Activated CD4-positive, alpha-beta T cell treated with anti-CD3 and anti-CD28 coated beads, Interleukin-2, amount 50 U/mL, for 1 hour (primary cell): ENCODE measurements at regions not wholly inside any gene's neighbourhood (a gene's known extent, or its start where the extent isn't known, plus 50 kb on each side); places are given as distances from the start of the nearest gene placed in this dataset.
"Not testable (repeated sequence)": the region's sequence is repeated elsewhere in the genome, so short reads cannot be mapped to it uniquely, and the experiment has no call there.

Experiments
- DNase-seq: peaks from one replicate; pipeline ENCODE4 v3.0.0-alpha.2; 2020

DNA sequence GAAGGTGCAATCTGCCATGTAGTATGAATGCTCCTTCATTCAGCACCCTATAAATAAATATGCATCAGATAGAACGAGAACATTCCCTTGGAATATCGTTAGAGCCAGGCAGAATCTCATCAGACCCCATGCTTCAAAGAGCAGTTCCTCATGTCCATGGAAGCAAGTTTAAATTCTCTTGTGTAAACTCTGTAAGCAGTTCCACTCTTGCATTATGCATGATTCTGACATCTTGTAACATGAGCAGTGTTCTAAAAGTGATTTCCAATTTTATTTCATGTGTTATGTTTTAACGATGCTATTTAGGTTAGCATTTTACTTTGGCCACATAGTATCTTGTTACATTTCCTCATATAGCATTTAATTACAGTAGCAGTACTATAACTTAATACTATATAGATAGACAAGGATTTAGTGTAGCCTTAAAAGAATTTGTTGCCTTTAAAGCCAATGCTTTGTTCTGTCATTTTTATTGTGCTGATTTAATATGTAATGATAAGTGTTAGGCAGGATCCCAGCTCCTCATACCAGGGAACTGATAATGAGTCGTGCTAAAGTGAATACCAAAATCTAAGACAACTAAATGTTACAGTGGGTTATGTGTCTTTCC lies 161.2 kb upstream of the NECTIN3 start:
- DNase-seq: no peak

DNA sequence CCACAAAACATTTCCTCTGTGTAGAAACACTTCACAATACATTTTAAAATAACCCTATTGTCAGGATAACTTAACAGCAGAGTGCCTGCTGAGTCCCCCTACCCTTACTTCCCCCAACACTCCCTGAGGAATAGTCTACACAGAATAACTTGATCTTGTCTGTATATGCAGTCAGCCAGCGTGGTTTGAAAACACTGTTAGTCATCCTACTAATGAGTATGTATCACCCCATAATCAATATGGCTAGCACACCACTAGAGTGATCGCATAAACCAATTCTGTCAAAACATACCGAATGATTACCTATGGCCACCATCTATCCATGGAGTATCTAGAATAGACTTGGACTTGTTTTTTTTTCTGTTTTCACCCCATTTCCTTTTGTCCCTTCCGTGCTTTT lies 152.7 kb upstream of the NECTIN3 start:
- no peak for DNase-seq

DNA sequence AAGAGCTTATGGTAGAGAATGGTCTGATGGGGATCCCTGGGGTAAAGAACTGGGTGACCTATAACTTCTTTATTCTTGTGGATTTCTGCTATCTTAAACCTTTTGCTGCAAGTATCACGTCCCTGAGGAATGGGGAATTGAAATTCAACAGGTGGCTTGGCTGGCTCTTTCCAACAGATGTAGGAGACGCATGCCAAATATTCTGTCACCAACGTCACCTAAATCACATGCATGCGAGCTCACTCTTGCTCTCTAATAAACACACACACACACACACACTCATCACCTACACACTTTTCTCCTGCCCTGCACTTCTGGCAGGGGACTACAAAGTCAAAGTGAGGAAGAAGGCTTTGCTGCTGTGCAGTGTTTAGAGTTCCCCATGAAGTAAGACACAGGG lies 145.8 kb upstream of the NECTIN3 start:
- DNase-seq: no peak

DNA sequence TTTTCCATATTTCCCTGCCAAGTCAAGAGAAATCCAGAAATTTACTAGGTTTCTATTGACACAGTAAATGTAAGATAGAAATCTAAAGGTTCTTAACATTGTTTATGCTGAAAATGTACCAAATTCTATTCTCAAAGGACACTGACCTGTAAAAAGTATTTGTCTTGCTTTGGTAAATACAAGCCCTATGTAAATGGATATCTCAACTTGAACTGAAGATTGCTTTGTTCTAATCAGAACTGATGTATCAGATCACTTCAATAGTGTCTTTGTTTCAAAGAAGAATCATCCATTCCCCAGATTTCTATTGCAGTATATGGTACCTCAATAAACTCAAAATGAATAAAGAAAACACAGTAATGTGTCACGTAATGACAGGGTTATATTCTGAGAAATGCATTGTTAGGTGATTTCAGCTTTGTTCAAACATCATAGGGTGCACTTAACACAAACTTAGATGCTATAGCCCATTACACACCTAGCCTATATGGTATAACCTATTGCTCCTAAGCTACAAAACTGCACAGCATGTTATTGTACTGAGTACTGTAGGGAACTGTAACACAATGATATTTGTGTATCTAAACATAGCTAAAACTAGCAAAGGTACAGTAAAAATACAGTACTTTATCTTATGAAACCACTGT lies 143.5 kb upstream of the NECTIN3 start:
- no peak for DNase-seq

DNA sequence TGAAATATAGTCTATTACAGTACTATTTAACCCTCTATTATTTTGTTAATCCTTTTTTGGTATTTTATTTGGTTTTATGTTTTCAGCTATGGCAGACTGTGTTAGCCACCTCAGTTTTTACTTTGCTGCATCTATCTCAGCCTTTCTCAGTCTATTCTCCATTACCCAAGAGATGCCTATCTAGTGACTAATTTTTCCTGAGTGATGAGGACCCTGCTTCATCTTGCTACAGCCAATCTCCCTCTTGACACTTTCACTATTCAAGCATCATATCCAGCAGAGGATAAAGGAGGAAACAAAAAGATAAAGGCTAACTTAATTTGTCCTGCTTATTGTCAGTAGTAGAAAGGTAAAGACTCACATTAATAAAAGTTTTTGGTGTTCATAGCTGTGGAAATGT lies 141.8 kb upstream of the NECTIN3 start:
- no peak for DNase-seq

DNA sequence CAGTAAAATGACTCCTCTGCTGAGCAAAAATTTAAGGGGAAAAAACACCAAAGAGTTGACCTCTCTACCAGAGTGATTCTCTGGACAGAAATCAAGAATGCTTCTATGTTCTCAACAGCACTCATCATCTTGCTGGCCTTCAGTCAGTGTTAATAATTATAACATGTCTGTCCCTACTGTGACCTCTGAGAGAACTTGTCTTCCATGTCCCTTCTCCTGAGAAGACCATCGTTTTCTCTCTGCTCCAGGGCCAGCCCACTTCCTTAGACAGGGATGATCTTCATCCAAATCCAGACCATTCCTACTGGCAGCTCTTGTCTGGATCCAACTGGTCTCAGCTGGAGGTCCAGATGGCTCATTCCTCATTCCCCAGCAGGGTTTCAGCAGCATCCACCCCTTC lies 139.0 kb upstream of the NECTIN3 start:
- no peak for DNase-seq

DNA sequence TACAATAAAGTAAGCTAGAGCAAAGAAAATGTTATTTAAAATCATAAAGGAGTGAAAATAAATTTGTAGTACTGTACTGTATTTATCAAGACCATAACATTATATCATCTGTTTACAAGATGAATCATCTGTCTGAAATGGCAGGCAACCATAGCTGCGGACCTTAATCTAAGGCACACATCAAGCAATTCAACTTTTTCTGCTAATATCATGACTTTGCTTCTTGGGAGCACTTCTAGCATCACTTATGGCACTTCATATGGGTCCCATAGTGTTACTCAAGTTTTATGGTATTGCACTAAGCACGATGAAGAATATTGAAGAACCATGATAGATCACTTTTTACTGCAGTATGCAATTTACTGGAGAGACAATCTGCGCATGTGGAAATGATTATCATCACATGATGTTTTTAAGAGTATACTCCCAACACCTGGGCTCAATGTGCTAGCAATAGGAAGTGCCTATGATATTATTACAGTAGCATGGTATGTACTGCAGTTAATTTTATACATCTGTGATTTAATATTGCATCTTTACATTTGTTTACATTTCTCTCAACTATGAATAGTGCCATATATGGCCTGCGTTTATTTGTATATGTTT lies 137.7 kb upstream of the NECTIN3 start:
- no peak for DNase-seq

DNA sequence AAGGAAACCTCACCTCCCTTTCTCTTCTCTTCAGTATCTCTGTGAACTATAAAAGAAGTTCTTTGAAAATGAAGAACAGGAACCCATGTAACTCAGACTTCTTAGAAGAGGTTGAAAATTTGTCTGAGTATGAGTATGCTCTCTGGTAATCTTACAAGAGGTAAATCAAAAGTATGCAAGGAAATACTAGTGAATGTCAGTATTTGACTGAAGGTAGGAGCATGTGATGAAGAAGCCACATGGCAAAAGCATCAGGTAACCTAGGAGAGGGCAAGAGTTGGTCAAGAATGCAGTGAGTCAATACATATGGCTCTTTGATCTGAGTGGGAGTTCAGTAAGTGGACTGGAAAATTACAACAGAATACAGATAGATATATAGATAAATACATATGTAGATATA lies 133.0 kb upstream of the NECTIN3 start:
- DNase-seq: no peak

DNA sequence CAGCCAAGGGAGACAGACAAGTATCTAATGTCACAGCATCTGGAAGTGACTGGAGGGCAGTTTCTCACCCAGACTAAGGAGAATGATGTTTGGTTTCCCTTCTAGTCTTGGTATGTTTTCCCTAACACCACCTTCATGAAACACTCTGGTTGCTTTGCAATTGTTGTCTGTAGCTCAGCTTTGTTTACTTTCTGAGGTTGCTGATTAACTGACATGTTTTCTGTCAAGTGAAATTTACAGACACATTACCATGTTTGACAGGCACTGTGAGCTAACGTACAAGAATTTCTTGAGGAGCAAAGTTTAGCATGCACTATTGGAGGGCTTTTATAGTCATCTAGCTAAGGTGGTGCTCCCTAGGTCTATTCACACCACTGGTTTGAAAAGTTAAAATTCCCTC lies 131.6 kb upstream of the NECTIN3 start:
- no peak for DNase-seq

DNA sequence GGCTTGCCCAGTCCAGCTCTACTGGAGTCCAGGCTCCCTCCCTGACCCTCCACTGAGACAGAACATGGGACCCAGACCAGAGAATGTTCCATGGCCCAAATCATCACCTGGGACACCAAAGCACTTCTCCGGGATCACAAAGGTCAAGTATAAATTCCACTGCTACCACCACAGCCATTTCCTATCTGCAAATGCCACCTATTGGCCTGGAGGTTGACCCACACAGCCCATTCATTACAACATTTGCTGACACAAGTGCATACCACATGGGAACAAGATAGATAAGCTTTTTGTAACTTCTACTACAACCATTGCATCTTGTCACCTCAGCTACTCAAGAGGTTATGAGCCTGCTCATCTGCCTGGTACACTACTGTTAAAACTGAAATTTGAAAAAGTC lies 126.8 kb upstream of the NECTIN3 start:
- DNase-seq: no peak

DNA sequence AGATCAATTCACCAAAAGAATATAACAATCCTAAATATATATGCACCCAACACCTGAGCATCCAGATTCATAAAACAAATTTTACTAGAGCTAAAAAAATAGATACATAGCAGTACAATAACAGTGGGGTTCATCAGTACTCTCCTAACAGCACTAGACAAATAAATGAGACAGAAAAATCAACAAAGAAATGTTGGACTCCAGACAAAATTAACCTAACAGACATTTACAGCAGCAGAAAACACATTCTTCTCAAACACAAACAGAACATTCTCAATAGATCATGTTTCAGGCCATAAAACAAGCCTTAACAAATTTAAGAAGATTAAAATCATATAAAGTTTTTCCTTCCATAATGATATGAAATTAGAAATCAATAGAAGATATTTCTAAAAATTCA lies 124.8 kb upstream of the NECTIN3 start:
- no peak for DNase-seq

DNA sequence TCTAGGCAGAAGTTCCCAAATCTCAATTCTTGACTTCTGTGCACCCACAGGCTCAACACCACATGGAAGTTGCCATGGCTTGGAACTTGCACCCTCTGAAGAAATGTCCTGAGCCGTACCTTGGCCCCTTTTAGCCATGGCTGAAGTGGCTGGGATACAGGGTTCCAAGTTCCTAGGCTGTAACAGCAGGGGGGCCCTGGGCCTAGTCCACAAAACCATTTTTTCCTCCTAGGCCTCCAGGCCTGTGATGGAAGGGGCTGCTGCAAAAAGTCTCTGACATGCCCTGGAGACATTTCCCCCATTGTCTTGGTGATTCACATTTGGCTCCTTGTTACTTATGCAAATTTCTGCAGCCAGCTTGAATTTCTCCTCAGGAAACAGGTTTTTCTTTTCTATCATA lies 122.4 kb upstream of the NECTIN3 start:
- DNase-seq: not testable (repeated sequence)

DNA sequence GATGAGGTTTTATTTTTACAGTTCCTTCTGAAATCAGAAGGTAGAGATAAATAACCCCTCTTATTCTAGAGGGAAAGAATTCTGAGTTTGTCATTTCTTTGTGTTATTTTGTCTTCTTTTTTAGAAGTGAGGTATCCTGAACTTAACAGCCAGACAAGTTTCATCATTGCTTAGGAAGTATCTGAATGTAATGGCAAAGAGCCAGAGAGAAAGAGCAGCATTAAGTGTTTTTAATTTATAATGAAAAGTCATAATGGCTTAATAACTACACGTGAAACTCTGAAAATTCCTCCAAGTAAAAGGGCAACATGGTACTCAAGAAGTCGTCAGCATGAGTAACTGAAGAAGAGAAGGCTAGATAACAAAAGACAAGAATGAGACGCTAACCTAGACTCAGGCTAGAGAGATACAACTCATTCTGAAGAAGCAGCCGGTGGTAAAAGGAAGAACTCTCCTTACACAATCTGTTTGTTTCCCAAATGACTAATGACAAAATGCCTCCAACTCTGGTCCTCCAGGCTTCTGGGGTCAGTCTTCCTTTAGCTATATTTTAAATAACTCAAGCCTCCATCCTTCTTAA lies 116.2 kb upstream of the NECTIN3 start:
- DNase-seq: no peak

DNA sequence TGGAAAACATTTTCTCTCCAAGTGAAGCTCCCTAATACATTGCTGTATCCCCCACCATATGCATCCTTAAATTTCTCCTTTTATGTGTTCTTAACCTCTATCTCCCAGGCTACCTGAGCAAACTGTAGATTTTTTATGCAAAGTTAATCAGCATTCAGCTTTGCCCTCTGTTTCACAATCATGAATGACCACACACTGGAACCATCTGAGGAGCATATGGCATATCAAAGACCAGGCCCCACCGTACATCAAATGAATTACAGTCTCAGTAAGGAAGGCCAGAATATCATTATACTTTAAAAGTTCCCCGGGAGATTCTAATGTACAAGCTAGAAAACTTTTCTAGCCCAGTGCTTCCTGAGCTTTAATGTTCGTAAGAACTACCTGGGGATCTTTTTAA lies 115.5 kb upstream of the NECTIN3 start:
- DNase-seq: no peak

DNA sequence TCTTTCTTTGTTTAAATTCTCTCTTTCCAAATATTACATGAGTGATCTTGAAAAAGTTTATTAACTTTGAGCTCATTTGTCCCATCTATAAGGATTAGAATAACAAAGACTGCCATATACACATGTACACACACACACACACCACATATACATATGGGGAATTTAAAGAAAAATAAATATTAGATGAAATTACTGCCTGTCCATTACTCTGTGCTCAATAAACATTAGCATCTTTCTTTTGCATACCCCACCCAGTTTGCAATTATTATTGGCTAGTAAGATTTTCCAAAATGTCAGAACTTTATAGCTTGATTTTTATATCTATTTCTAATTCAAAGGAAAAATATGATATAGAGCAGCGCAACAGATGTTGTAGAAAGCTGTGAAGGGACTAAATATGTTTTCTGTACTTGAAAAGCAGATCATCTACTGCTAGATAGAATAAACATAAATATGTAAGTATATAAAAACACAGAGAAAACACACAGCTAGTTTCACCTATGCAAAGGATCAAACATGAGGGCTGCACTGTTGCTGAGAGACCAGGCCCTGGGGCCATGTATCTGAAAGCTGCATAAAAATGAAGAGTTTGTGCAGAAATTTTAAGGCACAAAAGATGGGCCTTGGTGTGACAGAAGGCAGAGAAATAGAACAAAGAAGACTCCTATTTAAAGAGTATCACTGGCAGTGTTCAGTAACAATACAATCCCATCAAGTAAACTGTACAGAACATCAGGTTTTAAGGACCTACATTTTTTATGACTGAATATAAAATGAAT lies 114.2 kb upstream of the NECTIN3 start:
- DNase-seq: no peak

DNA sequence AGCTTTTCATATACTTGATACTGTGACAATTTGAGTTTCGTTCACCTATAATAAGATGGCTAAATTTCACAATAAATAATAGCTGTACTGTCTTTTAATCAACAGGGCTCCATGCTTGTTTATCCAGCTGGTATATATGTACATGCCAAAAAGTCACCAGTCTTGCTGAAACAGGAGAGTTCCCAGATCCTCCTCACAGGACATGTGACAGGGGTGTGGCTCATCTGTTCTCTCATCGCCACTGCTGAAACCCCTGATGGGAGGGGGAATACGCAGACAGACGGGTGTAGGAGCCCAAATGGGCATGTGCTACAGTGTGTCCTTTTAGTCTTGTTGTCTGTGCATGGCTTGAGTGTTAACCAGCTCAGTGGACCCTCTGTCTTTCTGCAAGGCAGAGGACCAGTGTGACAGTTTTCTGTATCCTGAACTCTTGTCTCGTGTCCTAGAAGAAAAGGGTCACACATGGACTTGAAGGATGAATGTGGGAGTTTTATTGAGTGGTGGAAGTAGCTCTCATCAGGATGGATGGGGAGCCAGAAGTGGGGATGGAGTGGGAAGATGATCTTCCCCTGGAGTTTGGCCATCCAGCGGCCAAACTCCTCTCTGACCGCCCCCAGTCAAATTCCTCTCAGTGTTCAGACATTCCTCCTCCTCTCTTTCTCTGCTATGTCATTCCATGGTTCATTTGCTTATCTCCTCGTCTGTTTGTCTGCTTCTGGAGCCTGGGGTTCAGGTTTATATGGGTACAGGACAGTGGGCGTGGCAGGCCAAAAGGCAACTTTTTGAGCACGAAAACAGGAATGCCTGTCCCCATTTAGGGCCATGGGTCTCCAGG lies 113.1 kb upstream of the NECTIN3 start:
- no peak for DNase-seq

DNA sequence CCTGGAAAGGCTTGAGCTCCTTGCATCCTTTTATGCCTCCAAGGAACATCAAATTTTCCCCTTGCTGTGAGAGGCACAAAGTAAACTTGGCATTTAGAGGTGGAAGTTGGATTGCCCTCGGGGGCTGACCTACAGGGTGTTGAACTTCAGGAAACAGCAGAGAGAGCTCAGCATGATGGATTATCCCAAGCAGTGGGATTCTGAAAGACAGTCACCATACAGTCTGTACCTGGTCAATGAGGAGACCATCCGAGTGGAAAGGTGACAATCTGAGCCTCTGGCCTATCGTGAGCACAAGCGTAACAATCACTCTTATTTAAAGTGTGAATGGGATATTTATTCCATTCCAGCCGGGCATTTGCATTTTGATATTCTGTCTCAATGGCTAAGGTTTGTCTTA lies 105.6 kb upstream of the NECTIN3 start:
- DNase-seq: no peak

DNA sequence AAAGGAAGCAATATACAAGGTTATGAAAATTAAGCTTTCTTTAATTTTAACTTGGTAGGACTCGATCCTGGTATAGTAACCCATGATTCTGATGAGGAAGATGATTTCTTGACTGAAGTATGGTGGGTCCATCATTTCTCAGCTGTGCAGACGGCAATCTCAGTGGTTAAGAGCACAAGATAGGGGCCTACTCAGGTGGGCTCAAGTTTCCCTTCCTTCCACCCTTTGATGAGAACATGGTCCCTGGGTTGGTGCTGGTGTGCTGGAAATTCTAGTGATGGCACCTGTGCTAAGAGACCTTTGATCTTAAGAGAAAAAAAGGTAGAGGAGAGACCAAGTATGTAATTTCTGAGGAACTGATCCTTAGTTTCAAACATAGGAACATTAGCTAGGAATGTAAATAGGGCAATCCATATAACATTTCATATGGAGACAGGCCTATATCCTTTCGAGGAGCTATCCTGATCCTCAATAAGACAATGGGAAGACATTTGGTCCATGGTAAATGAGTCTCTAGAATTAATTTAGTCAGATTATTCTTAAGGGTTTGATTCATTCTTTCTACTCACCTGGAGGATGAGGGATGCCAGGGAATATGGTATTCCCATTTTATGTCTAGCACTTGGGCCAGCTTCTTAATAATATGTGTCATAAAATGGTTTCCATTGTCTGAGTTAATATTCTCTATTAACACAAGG lies 104.5 kb upstream of the NECTIN3 start:
- DNase-seq: no peak

DNA sequence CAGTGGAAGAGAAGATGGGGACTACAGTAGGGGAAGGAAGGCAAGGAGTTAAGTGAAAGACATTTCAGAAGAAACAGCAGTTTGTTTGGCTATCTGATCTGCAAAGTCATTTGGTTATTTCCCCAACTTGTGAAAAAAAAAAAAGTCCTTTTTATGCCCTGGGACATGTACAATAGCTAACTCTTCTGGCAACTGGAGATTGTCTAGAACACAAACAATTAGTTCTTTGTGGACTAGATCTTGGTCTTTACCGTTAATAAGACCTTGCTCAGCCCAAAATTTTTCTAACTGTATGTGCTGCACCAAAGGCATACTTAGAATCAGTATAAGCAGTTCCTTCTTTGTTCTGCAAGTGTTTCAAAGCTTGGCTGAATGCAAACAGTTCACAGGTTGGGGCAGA lies 103.5 kb upstream of the NECTIN3 start:
- no peak for DNase-seq

DNA sequence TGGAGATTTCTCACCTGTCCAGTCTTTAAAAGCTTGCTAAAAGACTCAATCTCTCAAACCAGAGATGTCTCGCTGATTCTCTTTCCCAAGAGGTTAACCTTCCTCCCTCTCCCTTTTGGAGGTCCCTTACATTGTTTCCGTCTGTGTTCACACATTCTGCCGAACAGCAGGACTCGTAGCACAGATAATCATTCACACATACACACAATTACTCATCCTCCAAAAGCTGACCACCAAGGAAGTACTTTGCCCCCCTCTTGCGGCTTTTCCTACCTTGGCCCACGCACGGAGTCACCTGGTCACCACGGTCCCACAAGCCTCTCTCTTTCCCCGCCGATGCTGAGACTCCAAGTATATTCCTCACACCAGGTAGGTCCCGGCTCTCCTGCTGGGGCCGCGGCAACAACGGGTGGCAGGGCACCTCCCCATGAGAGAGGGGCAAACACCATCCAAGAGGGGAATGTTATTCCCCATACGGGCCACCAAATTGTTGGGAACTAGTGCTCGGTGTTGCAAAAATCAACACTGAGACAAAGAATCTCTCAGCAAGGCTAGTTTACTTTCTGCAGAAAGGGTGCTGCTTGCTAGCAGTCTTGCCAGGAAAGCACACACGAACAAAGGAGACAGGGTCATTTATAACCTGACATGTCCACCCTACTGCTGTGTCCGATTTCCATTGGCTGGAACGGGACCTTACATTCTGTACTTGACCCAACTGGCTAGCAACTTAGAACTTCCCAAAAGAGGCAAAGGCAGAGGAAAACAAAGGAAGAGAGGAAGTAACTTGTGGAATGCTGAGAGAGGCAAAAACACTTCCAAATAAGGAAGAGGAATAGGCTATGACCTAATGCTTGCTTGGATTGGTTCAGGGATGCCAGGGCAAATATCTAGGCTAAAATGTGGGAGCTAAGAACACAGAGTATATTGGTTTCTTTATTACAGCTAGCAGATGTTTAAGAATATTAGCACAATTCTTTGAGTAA lies 102.1 kb upstream of the NECTIN3 start:
- DNase-seq: no peak
